A673 (cell line): ENCODE measurements at regions not wholly inside any gene's neighbourhood (a gene's known extent, or its start where the extent isn't known, plus 50 kb on each side); places are given as distances from the start of the nearest gene placed in this dataset.

ENCODE experiments used
- BruUV-seq: library from RNA; stranded (reverse); fragments of 400-500 nt; replicated peaks from 2 replicates; lab custom pipeline; 2021; lab: Mats Ljungman, UMichigan
- CTCF ChIA-PET: fragments of 300-600 bp; sonication (Branson Sonifier 250); formaldehyde crosslinking; loops from one replicate; lab custom pipeline; 2022; ENCODE audit warnings: antibody characterized with exemption; lab: Charles Lee
- POLR2A ChIA-PET: fragments of 300-600 bp; sonication (Branson Sonifier 250); formaldehyde crosslinking; loops from one replicate; lab custom pipeline; 2022; ENCODE audit warnings: antibody characterized with exemption; ENCODE audit not compliant: low non-redundant PET; lab: Charles Lee
- DNase-seq: peaks from one replicate; pipeline ENCODE4 v3.0.0-alpha.2; 2015; ENCODE audit warnings: low spot score
- H3K27ac ChIP-seq: fragments of 200-600 bp; sonication (generic); 2 replicates; pipeline ENCODE4 v1.5.1; 2016; ENCODE audit warnings: mixed run types, low read depth, mild to moderate bottlenecking, mixed read lengths, antibody characterized with exemption, low read length; ENCODE audit not compliant: poor library complexity, severe bottlenecking
- H3K27me3 ChIP-seq: fragments of 200-600 bp; sonication (generic); replicated peaks from 2 replicates; pipeline ENCODE4 v1.6.1; 2017; ENCODE audit warnings: mixed run types, low read depth, mild to moderate bottlenecking, mixed read lengths, antibody characterized with exemption, low read length; ENCODE audit not compliant: insufficient read depth, poor library complexity
- H3K36me3 ChIP-seq: fragments of 200-600 bp; sonication (generic); 2 replicates; pipeline ENCODE4 v1.6.1; 2016; ENCODE audit warnings: mixed run types, mild to moderate bottlenecking, mixed read lengths, antibody characterized with exemption, low read length; ENCODE audit not compliant: insufficient read depth, poor library complexity, severe bottlenecking
- H3K4me1 ChIP-seq: fragments of 200-600 bp; sonication (generic); 2 replicates; pipeline ENCODE4 v1.6.1; 2017; ENCODE audit warnings: mixed run types, mild to moderate bottlenecking, mixed read lengths, antibody characterized with exemption, low read length; ENCODE audit not compliant: insufficient read depth, poor library complexity, severe bottlenecking
- H3K4me3 ChIP-seq: fragments of 200-600 bp; sonication (generic); 2 replicates; pipeline ENCODE4 v1.5.1; 2016; ENCODE audit warnings: low read depth, mixed run types, mild to moderate bottlenecking, mixed read lengths, low read length; ENCODE audit not compliant: poor library complexity, severe bottlenecking
- H3K9me3 ChIP-seq: fragments of 200-600 bp; sonication (generic); 2 replicates; pipeline ENCODE4 v1.6.1; 2016; ENCODE audit warnings: mixed run types, low read depth, mild to moderate bottlenecking, mixed read lengths, antibody characterized with exemption, low read length; ENCODE audit not compliant: poor library complexity, severe bottlenecking
- EZH2 ChIP-seq: fragments of 200-600 bp; sonication (generic); IDR thresholded peaks from 2 replicates; pipeline ENCODE4 v1.6.1; 2017; ENCODE audit warnings: borderline replicate concordance, low read depth, mild to moderate bottlenecking, mixed read lengths, antibody characterized with exemption, low read length; ENCODE audit not compliant: poor library complexity, severe bottlenecking
- intact Hi-C: fragments of 100-400 bp; cut with micrococcal nuclease; formaldehyde crosslinking; loops from one replicate; pipeline ENCODE4 v1.10.0; 2022; ENCODE audit not compliant: unreplicated experiment
- TF ChIP-seq, protein P1 (sequence below): fragments of 300-800, 200-600 bp; sonication (generic); conservative IDR thresholded peaks from 2 replicates; pipeline ENCODE4 v1.5.1; 2017; ENCODE audit warnings: low read depth, mild to moderate bottlenecking, antibody characterized with exemption, low read length, moderate library complexity, mixed read lengths

DNA sequence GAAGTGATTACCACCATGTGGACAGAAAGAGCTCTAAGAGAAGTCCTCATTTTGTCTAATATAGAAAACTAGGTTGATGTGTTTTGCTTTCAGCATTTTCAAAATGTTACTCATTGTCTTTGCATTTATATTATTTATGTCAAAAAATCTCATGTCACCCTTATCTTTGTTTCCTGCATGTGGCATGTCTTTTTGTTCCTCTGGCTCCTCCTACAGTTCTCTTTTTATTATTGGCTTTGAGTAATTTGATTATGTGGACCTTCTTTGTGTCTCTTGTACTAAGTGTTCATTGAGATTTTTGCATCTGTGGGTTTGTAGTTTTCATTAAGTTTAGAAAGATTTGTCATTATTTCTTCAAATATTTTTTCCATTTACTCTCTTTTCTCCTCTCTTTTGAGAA is 58.8 kb downstream of the GNG10 start:
- ChIA-PET POLR2A (no interaction called here), CTCF (no interaction called here)
- peak; percentile 29 for DNase-seq
- Histone ChIP-seq H3K4me3 (no peak overlapping the region), H3K27ac (no peak overlapping the region), H3K36me3 (no peaks in the 10 kb centered on the region), H3K4me1 (peaks cover 14% of the 10 kb centered on the region), H3K27me3 (no peaks in the 10 kb centered on the region), H3K9me3 (no peaks in the 10 kb centered on the region)
- TF ChIP-seq EZH2: no peak
- TF ChIP-seq, protein P1, sequence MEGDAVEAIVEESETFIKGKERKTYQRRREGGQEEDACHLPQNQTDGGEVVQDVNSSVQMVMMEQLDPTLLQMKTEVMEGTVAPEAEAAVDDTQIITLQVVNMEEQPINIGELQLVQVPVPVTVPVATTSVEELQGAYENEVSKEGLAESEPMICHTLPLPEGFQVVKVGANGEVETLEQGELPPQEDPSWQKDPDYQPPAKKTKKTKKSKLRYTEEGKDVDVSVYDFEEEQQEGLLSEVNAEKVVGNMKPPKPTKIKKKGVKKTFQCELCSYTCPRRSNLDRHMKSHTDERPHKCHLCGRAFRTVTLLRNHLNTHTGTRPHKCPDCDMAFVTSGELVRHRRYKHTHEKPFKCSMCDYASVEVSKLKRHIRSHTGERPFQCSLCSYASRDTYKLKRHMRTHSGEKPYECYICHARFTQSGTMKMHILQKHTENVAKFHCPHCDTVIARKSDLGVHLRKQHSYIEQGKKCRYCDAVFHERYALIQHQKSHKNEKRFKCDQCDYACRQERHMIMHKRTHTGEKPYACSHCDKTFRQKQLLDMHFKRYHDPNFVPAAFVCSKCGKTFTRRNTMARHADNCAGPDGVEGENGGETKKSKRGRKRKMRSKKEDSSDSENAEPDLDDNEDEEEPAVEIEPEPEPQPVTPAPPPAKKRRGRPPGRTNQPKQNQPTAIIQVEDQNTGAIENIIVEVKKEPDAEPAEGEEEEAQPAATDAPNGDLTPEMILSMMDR: 0 out of 2 replicates have a peak, but pooled peaks have one; percentile 30
- no TSS peak for BruUV-seq
- intact Hi-C loops: no loop called here
